ENCODE measurements at regions not wholly inside any gene's neighbourhood (a gene's known extent, or its start where the extent isn't known, plus 50 kb on each side); places are given as distances from the start of the nearest gene placed in this dataset.

DNA sequence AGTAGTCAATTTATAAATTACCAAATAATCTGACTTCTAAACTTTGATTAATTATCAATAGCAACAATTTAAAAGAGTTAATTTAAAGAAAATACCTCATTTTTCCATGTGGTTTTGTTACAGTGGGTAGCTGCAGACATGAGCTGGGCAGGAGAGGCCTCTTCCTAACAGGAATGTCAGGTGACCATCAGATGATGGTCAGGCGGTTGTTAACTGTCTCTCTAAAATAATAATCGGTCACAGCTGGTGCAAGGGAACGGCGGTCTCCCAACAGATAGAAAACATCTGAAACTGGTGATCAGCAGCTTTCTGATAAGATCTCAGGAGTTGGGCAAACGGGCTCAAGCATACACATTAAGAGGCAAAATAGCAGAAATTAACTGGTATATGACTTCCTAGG is 342.7 kb upstream of the CYLC2 start:
- Histone ChIP-seq H3K36me3 (replicated peaks in 1 of 2; ENCODE audit: control insufficient read depth in 1 of 2, insufficient read depth in 2 of 2, low read length in 2 of 2) (no peaks in the 10 kb centered on the region), H3K9me3 (ENCODE audit: low read length) (no peaks in the 10 kb centered on the region), H3K79me2 (ENCODE audit: insufficient read depth, low read length) (no peaks in the 10 kb centered on the region), H3K4me2 (ENCODE audit: low read depth, low read length) (no peak overlapping the region), H4K20me1 (ENCODE audit: insufficient read depth, low read length) (no peaks in the 10 kb centered on the region), H3K27me3 (ENCODE audit: control insufficient read depth in 1 of 2, insufficient read depth in 2 of 2, low read length in 2 of 2) (no peaks in the 10 kb centered on the region), H3K4me1 (ENCODE audit: insufficient read depth, low read length) (no peaks in the 10 kb centered on the region), H3K4me3 (replicated peaks in 1 of 3; ENCODE audit: insufficient read depth in 1 of 3, low read depth in 2 of 3, low read length in 3 of 3) (no peak overlapping the region), H2AFZ (ENCODE audit: low read length) (no peak overlapping the region), H3K27ac (ENCODE audit: extremely low read length, insufficient read depth, low read length) (no peak overlapping the region), H3K9ac (ENCODE audit: insufficient read depth, low read depth, low read length) (no peak overlapping the region)
- intact Hi-C loops (cut with micrococcal nuclease; ENCODE audit: unreplicated experiment), result no loop called here
- in situ Hi-C loops (cut with HindIII; ENCODE audit: extremely low pct_ligation_motif_present, low pct_unique_long_range_greater_than_20kb), result no loop called here
- FAIRE-seq (no peak), ATAC-seq (no peak), DNase-seq (ENCODE audit: low spot score) (no peak)
- no TSS peak for BruUV-seq (replicated peaks)
- 5% methylated on average over 5 of the region's 5 CpGs for WGBS (ENCODE audit: low lambda C conversion rate)
- CTCF ChIA-PET (ENCODE audit: low intra/inter-chr PET ratio, low total read pairs), result no interaction called here
- POLR2A ChIA-PET, result no interaction called here
- no peak for TF ChIP-seq WIZ (CRISPR knock-in tag; IDR thresholded peaks at IDR 0.05)
- TF ChIP-seq NAIF1 (CRISPR knock-in tag; IDR thresholded peaks at IDR 0.05; ENCODE audit: borderline replicate concordance), result no peak
- no peak for TF ChIP-seq JUN (CRISPR knock-in tag; IDR thresholded peaks at IDR 0.05)
- no peak for TF ChIP-seq HNF4G (IDR thresholded peaks at IDR 0.05; ENCODE audit: borderline replicate concordance, low read depth, low read length)
- no peak for TF ChIP-seq HNF4G (CRISPR knock-in tag; IDR thresholded peaks at IDR 0.05; ENCODE audit: borderline replicate concordance, low read depth)
- TF ChIP-seq ZNF660 (CRISPR knock-in tag; IDR thresholded peaks at IDR 0.05; ENCODE audit: borderline replicate concordance, low read depth), result no peak
- TF ChIP-seq ISL2 (CRISPR knock-in tag; IDR thresholded peaks at IDR 0.05), result no peak
- no peak for TF ChIP-seq PRMT3 (CRISPR knock-in tag; IDR thresholded peaks at IDR 0.05; ENCODE audit: borderline replicate concordance, low read depth)
- no peak for TF ChIP-seq ZNF3 (CRISPR knock-in tag; IDR thresholded peaks at IDR 0.05)
- TF ChIP-seq HNF4A (CRISPR knock-in tag; IDR thresholded peaks at IDR 0.05), result no peak
- TF ChIP-seq ZNF12 (CRISPR knock-in tag; IDR thresholded peaks at IDR 0.05), result no peak
- no peak for TF ChIP-seq ZNF777 (CRISPR knock-in tag; IDR thresholded peaks at IDR 0.05)
- TF ChIP-seq, protein P1, sequence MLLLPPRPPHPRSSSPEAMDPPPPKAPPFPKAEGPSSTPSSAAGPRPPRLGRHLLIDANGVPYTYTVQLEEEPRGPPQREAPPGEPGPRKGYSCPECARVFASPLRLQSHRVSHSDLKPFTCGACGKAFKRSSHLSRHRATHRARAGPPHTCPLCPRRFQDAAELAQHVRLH (CRISPR knock-in tag; IDR thresholded peaks at IDR 0.05; ENCODE audit: borderline replicate concordance, low read depth), result no peak
- TF ChIP-seq ZNF713 (CRISPR knock-in tag; IDR thresholded peaks at IDR 0.05), result no peak
- no peak for TF ChIP-seq CBX1 (IDR thresholded peaks at IDR 0.05; ENCODE audit: low read depth)
- TF ChIP-seq SYNCRIP (IDR thresholded peaks at IDR 0.05; ENCODE audit: insufficient read depth, low read depth, low read length), result no peak
- no peak for TF ChIP-seq SP1 (IDR thresholded peaks at IDR 0.05)
- no peak for TF ChIP-seq SP1 (CRISPR knock-in tag; IDR thresholded peaks at IDR 0.05)
- no peak for TF ChIP-seq ZNF7 (CRISPR knock-in tag; IDR thresholded peaks at IDR 0.05)
- TF ChIP-seq, protein P2, sequence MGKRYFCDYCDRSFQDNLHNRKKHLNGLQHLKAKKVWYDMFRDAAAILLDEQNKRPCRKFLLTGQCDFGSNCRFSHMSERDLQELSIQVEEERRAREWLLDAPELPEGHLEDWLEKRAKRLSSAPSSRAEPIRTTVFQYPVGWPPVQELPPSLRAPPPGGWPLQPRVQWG (CRISPR knock-in tag; IDR thresholded peaks at IDR 0.05; ENCODE audit: borderline replicate concordance, low read depth), result no peak
- TF ChIP-seq, protein P3, sequence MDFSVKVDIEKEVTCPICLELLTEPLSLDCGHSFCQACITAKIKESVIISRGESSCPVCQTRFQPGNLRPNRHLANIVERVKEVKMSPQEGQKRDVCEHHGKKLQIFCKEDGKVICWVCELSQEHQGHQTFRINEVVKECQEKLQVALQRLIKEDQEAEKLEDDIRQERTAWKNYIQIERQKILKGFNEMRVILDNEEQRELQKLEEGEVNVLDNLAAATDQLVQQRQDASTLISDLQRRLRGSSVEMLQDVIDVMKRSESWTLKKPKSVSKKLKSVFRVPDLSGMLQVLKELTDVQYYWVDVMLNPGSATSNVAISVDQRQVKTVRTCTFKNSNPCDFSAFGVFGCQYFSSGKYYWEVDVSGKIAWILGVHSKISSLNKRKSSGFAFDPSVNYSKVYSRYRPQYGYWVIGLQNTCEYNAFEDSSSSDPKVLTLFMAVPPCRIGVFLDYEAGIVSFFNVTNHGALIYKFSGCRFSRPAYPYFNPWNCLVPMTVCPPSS (IDR thresholded peaks at IDR 0.05), result no peak
- TF ChIP-seq ZMAT3 (CRISPR knock-in tag; conservative IDR thresholded peaks at IDR 0.05), result no peak

Data from HepG2 (cell line).